SH-SY5Y (cell line): ENCODE measurements at regions not wholly inside any gene's neighbourhood (a gene's known extent, or its start where the extent isn't known, plus 50 kb on each side); places are given as distances from the start of the nearest gene placed in this dataset.

Experiments
- GATA2 ChIP-seq: IDR thresholded peaks from 2 replicates; pipeline ENCODE4 v1.6.1; 2011; ENCODE audit warnings: mild to moderate bottlenecking, low read depth, low read length
- GATA3 ChIP-seq: IDR thresholded peaks from 2 replicates; pipeline ENCODE4 v1.6.1; 2011; ENCODE audit warnings: low read depth, mild to moderate bottlenecking, low read length, moderate library complexity

DNA sequence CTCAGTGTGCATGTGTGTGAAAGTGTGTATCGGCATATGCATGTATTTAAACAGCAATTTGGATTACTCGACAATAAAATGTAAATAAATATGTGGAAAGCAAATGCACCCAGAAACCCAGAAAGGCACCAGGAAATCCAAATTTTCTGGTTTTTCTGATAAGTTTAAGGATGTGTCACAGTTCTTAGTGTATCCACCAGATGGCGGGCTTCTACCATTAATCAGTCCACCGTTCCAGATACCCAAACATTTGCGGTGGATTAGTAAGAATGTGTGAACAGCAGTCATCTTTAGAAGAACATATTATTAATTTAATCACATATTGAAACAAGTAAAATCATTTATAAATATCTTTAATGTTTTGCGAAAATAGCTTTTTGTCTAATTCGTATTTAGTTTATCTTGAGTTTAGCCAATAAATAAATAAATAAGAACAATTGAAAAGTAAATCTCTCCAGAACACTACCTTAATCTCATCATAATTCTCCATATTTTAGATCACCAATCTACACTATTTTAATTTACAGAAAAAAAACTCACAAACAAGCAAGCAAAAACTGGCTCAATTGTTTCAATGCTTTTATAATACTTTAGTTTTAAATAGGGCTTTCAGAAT, 298.9 kb downstream of the DSEL start:
- TF ChIP-seq GATA2, result no peak
- no peak for TF ChIP-seq GATA3
